LNCaP clone FGC (cell line): ENCODE measurements at regions not wholly inside any gene's neighbourhood (a gene's known extent, or its start where the extent isn't known, plus 50 kb on each side); places are given as distances from the start of the nearest gene placed in this dataset.
"Not testable (repeated sequence)": the region's sequence is repeated elsewhere in the genome, so short reads cannot be mapped to it uniquely, and the experiment has no call there.

ENCODE experiments used
- DNase-seq: peaks from one replicate; pipeline ENCODE4 v3.0.0-alpha.2; 2011; ENCODE audit warnings: low read depth
- H3K4me3 ChIP-seq: 2 replicates; pipeline ENCODE4 v1.5.1; 2011; ENCODE audit warnings: mild to moderate bottlenecking, low read depth, low read length, control low read depth
- CTCF ChIP-seq: IDR thresholded peaks from 2 replicates; pipeline ENCODE4 v1.5.1; 2012; ENCODE audit warnings: mild to moderate bottlenecking; ENCODE audit not compliant: control insufficient read depth, insufficient read depth; ENCODE audit errors: extremely low read depth

GRCh38 chr2:192971981-192972380 is 777.2 kb upstream of the TMEFF2 start:
- TF ChIP-seq CTCF, result no peak

GRCh38 chr2:192969055-192969454 is 774.3 kb upstream of the TMEFF2 start:
- no peak for DNase-seq
- H3K4me3 ChIP-seq, result no peak overlapping the region
- no peak for TF ChIP-seq CTCF

More at GRCh38 chr2:192971981-192972380, 777.2 kb upstream of the TMEFF2 start:
- no peak overlapping the region for H3K4me3 ChIP-seq
- no peak for DNase-seq

GRCh38 chr2:192960945-192961344 is 766.2 kb upstream of the TMEFF2 start:
- no peak for DNase-seq
- H3K4me3 ChIP-seq, result no peak overlapping the region
- no peak for TF ChIP-seq CTCF

- DNase-seq, H3K4me3 ChIP-seq: not testable (repeated sequence)
These were observed 763.9 kb upstream of the TMEFF2 start for GRCh38 chr2:192958615-192959014.

- H3K4me3 ChIP-seq, result no peak overlapping the region
- TF ChIP-seq CTCF, result no peak
- DNase-seq, result no peak
These were observed 762.7 kb upstream of the TMEFF2 start for GRCh38 chr2:192957425-192957824.

GRCh38 chr2:192953116-192953515 is 758.4 kb upstream of the TMEFF2 start:
- H3K4me3 ChIP-seq, result no peak overlapping the region
- no peak for TF ChIP-seq CTCF
- DNase-seq, result no peak

- no peak overlapping the region for H3K4me3 ChIP-seq
- TF ChIP-seq CTCF, result no peak
- DNase-seq, result no peak
These were observed 757.5 kb upstream of the TMEFF2 start for GRCh38 chr2:192952245-192952644.
